ENCODE measurements at regions not wholly inside any gene's neighbourhood (a gene's known extent, or its start where the extent isn't known, plus 50 kb on each side); places are given as distances from the start of the nearest gene placed in this dataset.

- Histone ChIP-seq H3K36me3 (ENCODE audit: control insufficient read depth, insufficient read depth, low read length) (no peaks in the 10 kb centered on the region), H2BK120ac (ENCODE audit: low read depth, low read length) (no peak overlapping the region)
Measured at GRCh38 chr6:168190014-168190405, 111.0 kb upstream of the FRMD1 start.

More at GRCh38 chr6:168190014-168190405, 111.0 kb upstream of the FRMD1 start:
- H3K4me2 ChIP-seq (ENCODE audit: low read depth, low read length): no peak overlapping the region
- no peak overlapping the region for H2BK15ac ChIP-seq (ENCODE audit: low read depth, low read length)
- no peak overlapping the region for H4K5ac ChIP-seq (ENCODE audit: low read depth, low read length)
- DNase-seq (no peak), ATAC-seq (ENCODE audit: low read depth) (no peak)
- H2BK20ac ChIP-seq (ENCODE audit: low read depth, low read length): no peak overlapping the region
- no TSS peak for BruUV-seq (replicated peaks)
- H3K79me1 ChIP-seq (ENCODE audit: low read depth in 1 of 2, low read length in 2 of 2): no peaks in the 10 kb centered on the region
- H3K9me3 ChIP-seq (ENCODE audit: control insufficient read depth, insufficient read depth, low read length): peaks cover 27% of the 10 kb centered on the region
- no peak overlapping the region for H2BK5ac ChIP-seq (ENCODE audit: low read depth, low read length, poor library complexity, severe bottlenecking)
- intact Hi-C loops (cut with micrococcal nuclease) (no loop called here), in situ Hi-C loops (cut with MboI; ENCODE audit: low sequenced_read_pairs) (no loop called here), dilution Hi-C loops (cut with HindIII; ENCODE audit: low sequenced_read_pairs, unreplicated experiment) (no loop called here)
- no peak overlapping the region for H3K14ac ChIP-seq (replicated peaks; ENCODE audit: low read depth, low read length)
- H3K27me3 ChIP-seq (ENCODE audit: control insufficient read depth, insufficient read depth, low read length): no peaks in the 10 kb centered on the region
- no peak overlapping the region for H3K9ac ChIP-seq (ENCODE audit: low read depth, low read length)
- no peak overlapping the region for H2AK5ac ChIP-seq (ENCODE audit: low read depth, low read length)
- H3K23ac ChIP-seq (ENCODE audit: low read depth, low read length): no peak overlapping the region
- H3K4me3 ChIP-seq (ENCODE audit: insufficient read depth, low read depth, low read length): no peak overlapping the region
- no peaks in the 10 kb centered on the region for H3K4me1 ChIP-seq (ENCODE audit: control insufficient read depth, insufficient read depth, low read length)
- POLR2A ChIA-PET (ENCODE audit: unreplicated experiment): no interaction called here
- no peak overlapping the region for H3K4ac ChIP-seq (ENCODE audit: low read depth, low read length)
- no peak overlapping the region for H4K8ac ChIP-seq (ENCODE audit: low read depth in 2 of 2, low read length in 2 of 2)
- CTCF ChIA-PET: no interaction called here
- H3K56ac ChIP-seq (ENCODE audit: extremely low read depth, insufficient read depth, low read length): no peak overlapping the region
- WGBS, 2 experiments (ENCODE audit: extremely low coverage in 2 of 2, insufficient read length in 1 of 2): 76% methylated on average over 15 of the region's 21 CpGs; no CpG with 5 or more reads in 1 of the 2 experiments
- H3K9me1 ChIP-seq (ENCODE audit: insufficient read depth, low read length): no peaks in the 10 kb centered on the region
- no peak overlapping the region for H3K18ac ChIP-seq (ENCODE audit: low read depth, low read length)
- no peak overlapping the region for H2AFZ ChIP-seq (replicated peaks; ENCODE audit: low read length, poor library complexity)
- no peak overlapping the region for H3K27ac ChIP-seq (ENCODE audit: insufficient read depth, low read length)
- H4K91ac ChIP-seq (ENCODE audit: insufficient read depth, low read depth, low read length): no peak overlapping the region
- TF ChIP-seq RCOR1 (IDR thresholded peaks at IDR 0.05; ENCODE audit: insufficient replicate concordance, low read length) (no peak), RFX5 (IDR thresholded peaks at IDR 0.05; ENCODE audit: low read depth, low read length) (no peak), POLR2A (IDR thresholded peaks at IDR 0.05; ENCODE audit: low read depth, low read length) (no peak), MXI1 (IDR thresholded peaks at IDR 0.05; ENCODE audit: borderline replicate concordance, low read depth, low read length) (no peak), MAFK (IDR thresholded peaks at IDR 0.05; ENCODE audit: low read depth, low read length) (no peak)
- TF ChIP-seq, protein P1, sequence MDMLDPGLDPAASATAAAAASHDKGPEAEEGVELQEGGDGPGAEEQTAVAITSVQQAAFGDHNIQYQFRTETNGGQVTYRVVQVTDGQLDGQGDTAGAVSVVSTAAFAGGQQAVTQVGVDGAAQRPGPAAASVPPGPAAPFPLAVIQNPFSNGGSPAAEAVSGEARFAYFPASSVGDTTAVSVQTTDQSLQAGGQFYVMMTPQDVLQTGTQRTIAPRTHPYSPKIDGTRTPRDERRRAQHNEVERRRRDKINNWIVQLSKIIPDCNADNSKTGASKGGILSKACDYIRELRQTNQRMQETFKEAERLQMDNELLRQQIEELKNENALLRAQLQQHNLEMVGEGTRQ (IDR thresholded peaks at IDR 0.05; ENCODE audit: low read depth, low read length): no peak
- no peak overlapping the region for H2AK9ac ChIP-seq (replicated peaks; ENCODE audit: low read depth, low read length, poor library complexity)
- H4K20me1 ChIP-seq (ENCODE audit: insufficient read depth, low read length): no peaks in the 10 kb centered on the region

Measured in IMR-90 (cell line).